H9 (cell line): ENCODE measurements at regions not wholly inside any gene's neighbourhood (a gene's known extent, or its start where the extent isn't known, plus 50 kb on each side); places are given as distances from the start of the nearest gene placed in this dataset.

Source experiments
- DNase-seq: peaks from one replicate; pipeline ENCODE4 v3.0.0-alpha.2; 2017
- H2AFZ ChIP-seq: one replicate; pipeline ENCODE4 v1.6.1; 2013; ENCODE audit warnings: mild to moderate bottlenecking, low read length, control low read depth, moderate library complexity
- H2AK5ac ChIP-seq: 2 replicates; pipeline ENCODE4 v1.6.1; 2013; ENCODE audit warnings: low read length, control low read depth, mixed read lengths; ENCODE audit not compliant: insufficient read length
- H2BK120ac ChIP-seq: one replicate; pipeline ENCODE4 v1.6.1; 2013; ENCODE audit warnings: low read depth, mild to moderate bottlenecking, low read length, control low read depth, inconsistent platforms; ENCODE audit not compliant: poor library complexity, severe bottlenecking
- H2BK12ac ChIP-seq: 2 replicates; pipeline ENCODE4 v1.6.1; 2013; ENCODE audit warnings: low read length, control low read depth, mixed read lengths, low read depth; ENCODE audit not compliant: insufficient read length
- H2BK15ac ChIP-seq: 2 replicates; pipeline ENCODE4 v1.6.1; 2013; ENCODE audit warnings: low read depth, low read length, control low read depth
- H2BK20ac ChIP-seq: one replicate; pipeline ENCODE4 v1.6.1; 2013; ENCODE audit warnings: low read depth, mild to moderate bottlenecking, low read length, control low read depth, inconsistent platforms; ENCODE audit not compliant: poor library complexity, severe bottlenecking
- H2BK5ac ChIP-seq: 2 replicates; pipeline ENCODE4 v1.6.1; 2013; ENCODE audit warnings: low read length, control low read depth, mixed read lengths; ENCODE audit not compliant: insufficient read length
- H3K14ac ChIP-seq: 2 replicates; pipeline ENCODE4 v1.6.1; 2013; ENCODE audit warnings: low read length, control low read depth; ENCODE audit not compliant: insufficient read depth
- H3K18ac ChIP-seq: 2 replicates; pipeline ENCODE4 v1.6.1; 2013; ENCODE audit warnings: low read depth, mild to moderate bottlenecking, mixed read lengths, low read length, control low read depth; ENCODE audit not compliant: insufficient read length
- H3K23ac ChIP-seq: 2 replicates; pipeline ENCODE4 v1.6.1; 2013; ENCODE audit warnings: low read length, control low read depth, mixed read lengths, low read depth; ENCODE audit not compliant: insufficient read length
- H3K23me2 ChIP-seq: 2 replicates; pipeline ENCODE4 v1.6.1; 2013; ENCODE audit warnings: low read depth, mild to moderate bottlenecking, mixed read lengths, low read length, control low read depth; ENCODE audit not compliant: insufficient read length, poor library complexity, severe bottlenecking
- H3K27ac ChIP-seq: 2 replicates; pipeline ENCODE4 v1.5.1; 2013; ENCODE audit warnings: low read length, control low read depth, mixed read lengths, low read depth; ENCODE audit not compliant: insufficient read length
- H3K27me3 ChIP-seq: 2 replicates; pipeline ENCODE4 v1.6.1; 2013; ENCODE audit warnings: low read length, control low read depth, inconsistent platforms; ENCODE audit not compliant: insufficient read depth
- H3K4ac ChIP-seq: 2 replicates; pipeline ENCODE4 v1.6.1; 2013; ENCODE audit warnings: low read depth, mild to moderate bottlenecking, control low read depth, inconsistent platforms, low read length, moderate library complexity
- H3K4me1 ChIP-seq: 2 replicates; pipeline ENCODE4 v1.6.1; 2013; ENCODE audit warnings: low read length, control low read depth, inconsistent platforms; ENCODE audit not compliant: insufficient read depth
- H3K4me2 ChIP-seq: 2 replicates; pipeline ENCODE4 v1.6.1; 2013; ENCODE audit warnings: low read length, control low read depth, mixed read lengths; ENCODE audit not compliant: insufficient read length, insufficient read depth
- H3K56ac ChIP-seq: 2 replicates; pipeline ENCODE4 v1.6.1; 2013; ENCODE audit warnings: low read depth, mild to moderate bottlenecking, mixed read lengths, low read length, control low read depth; ENCODE audit not compliant: insufficient read length
- H3K79me1 ChIP-seq: 2 replicates; pipeline ENCODE4 v1.6.1; 2013; ENCODE audit warnings: low read depth, mild to moderate bottlenecking, moderate library complexity, low read length, control low read depth, inconsistent platforms; ENCODE audit not compliant: insufficient read depth, poor library complexity, severe bottlenecking
- H3K79me2 ChIP-seq: 2 replicates; pipeline ENCODE4 v1.6.1; 2013; ENCODE audit warnings: low read length, control low read depth, inconsistent platforms; ENCODE audit not compliant: insufficient read depth
- H3K9ac ChIP-seq: 2 replicates; pipeline ENCODE4 v1.6.1; 2013; ENCODE audit warnings: low read length, control low read depth, mixed read lengths; ENCODE audit not compliant: insufficient read length; ENCODE audit errors: extremely low read depth
- H3K9me3 ChIP-seq: one replicate; pipeline ENCODE4 v1.6.1; 2013; ENCODE audit warnings: low read depth, low read length, inconsistent platforms; ENCODE audit not compliant: control insufficient read depth
- H3T11ph ChIP-seq: one replicate; pipeline ENCODE4 v1.6.1; 2013; ENCODE audit warnings: mild to moderate bottlenecking, low read length, control low read depth, inconsistent platforms
- H4K20me1 ChIP-seq: one replicate; pipeline ENCODE4 v1.6.1; 2013; ENCODE audit not compliant: control insufficient read depth, insufficient read length, insufficient read depth
- H4K5ac ChIP-seq: 2 replicates; pipeline ENCODE4 v1.6.1; 2013; ENCODE audit warnings: low read depth, mild to moderate bottlenecking, mixed read lengths, low read length, control low read depth; ENCODE audit not compliant: insufficient read length
- H4K8ac ChIP-seq: replicated peaks from 2 replicates; pipeline ENCODE4 v1.6.1; 2013; ENCODE audit warnings: low read length, control low read depth, mixed read lengths, low read depth; ENCODE audit not compliant: insufficient read length
- H4K91ac ChIP-seq: 2 replicates; pipeline ENCODE4 v1.6.1; 2013; ENCODE audit warnings: low read depth, mild to moderate bottlenecking, moderate library complexity, mixed read lengths, low read length, control low read depth; ENCODE audit not compliant: insufficient read length
- H3K27ac Mint-ChIP-seq, 3 experiments: 2 replicates in 2 of 3; 3 replicates in 1 of 3; pipeline ENCODE4 v1.8.0; 2020 to 2021; ENCODE audit warnings: mixed read lengths in 3 of 3, mild to moderate bottlenecking in 1 of 3, moderate library complexity in 1 of 3
- H3K27me3 Mint-ChIP-seq: 2 replicates; pipeline ENCODE4 v1.8.0; 2021; ENCODE audit warnings: low read depth, mild to moderate bottlenecking, moderate library complexity, mixed read lengths
- H3K36me3 Mint-ChIP-seq, 3 experiments: 2 replicates in 2 of 3; 3 replicates in 1 of 3; pipeline ENCODE4 v1.8.0; 2020 to 2021; ENCODE audit warnings: low read depth in 3 of 3, mixed read lengths in 3 of 3; ENCODE audit not compliant: insufficient read depth in 1 of 3
- H3K4me1 Mint-ChIP-seq, 2 experiments: 2 replicates each; pipeline ENCODE4 v1.8.0; 2020; ENCODE audit warnings: mixed read lengths in 2 of 2
- H3K4me3 Mint-ChIP-seq, 2 experiments: 2 replicates in 1 of 2; 3 replicates in 1 of 2; pipeline ENCODE4 v1.8.0; 2020 to 2021; ENCODE audit warnings: mild to moderate bottlenecking in 2 of 2, mixed read lengths in 2 of 2, moderate library complexity in 1 of 2
- H3K9me3 Mint-ChIP-seq, 2 experiments: 2 replicates in 1 of 2; 3 replicates in 1 of 2; pipeline ENCODE4 v1.8.0; 2020; ENCODE audit warnings: mild to moderate bottlenecking in 2 of 2, mixed read lengths in 2 of 2, moderate library complexity in 1 of 2
- WGBS: extraction: QIAGEN DNeasy Blood & Tissue Kit; methylation state at CpG from one replicate; pipeline ENCODE4 v1.1.7; 2013; ENCODE audit warnings: missing lambda C conversion rate, low lambda C conversion rate, mixed read lengths; ENCODE audit not compliant: insufficient read length; ENCODE audit errors: extremely low coverage; 5-methylcytosine and 5-hydroxymethylcytosine counted together
- TF ChIP-seq, protein P1 (sequence below): fragments of 200-600 bp; sonication (generic); conservative IDR thresholded peaks from 3 replicates; pipeline ENCODE4 v1.8.0; 2021; ENCODE audit warnings: antibody characterized with exemption, mild to moderate bottlenecking

DNA sequence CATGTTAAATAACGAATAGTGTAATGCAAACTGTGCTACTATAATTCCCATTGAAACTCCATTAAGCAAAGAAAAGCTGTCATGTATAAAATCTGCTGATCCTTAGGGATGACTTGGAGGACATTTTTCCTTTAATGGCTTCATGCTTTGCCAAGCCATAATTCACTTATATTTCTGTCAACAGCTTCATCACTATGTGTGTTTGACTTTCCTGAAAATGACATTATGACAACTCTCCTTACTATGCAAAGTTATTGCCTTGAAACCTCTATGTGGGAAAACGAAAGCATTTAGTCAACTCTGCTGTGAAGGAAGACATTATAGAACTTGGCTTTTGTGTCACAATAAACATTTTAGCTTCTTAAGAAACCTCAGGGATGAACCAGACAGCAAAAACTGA lies 210.5 kb downstream of the GRXCR1 start:
- Histone ChIP-seq H3K4me2 (no peak overlapping the region), H3K27ac (no peak overlapping the region), H3K79me1 (no peaks in the 10 kb centered on the region), H3K23me2 (no peaks in the 10 kb centered on the region), H3K9me3 (no peaks in the 10 kb centered on the region), H3K14ac (no peak overlapping the region), H2BK20ac (no peak overlapping the region), H2BK15ac (no peak overlapping the region), H3K56ac (no peak overlapping the region), H3K27me3 (no peaks in the 10 kb centered on the region), H3K4me1 (no peaks in the 10 kb centered on the region), H3T11ph (no peak overlapping the region), H3K18ac (no peak overlapping the region), H4K5ac (no peak overlapping the region), H4K91ac (no peak overlapping the region), H3K79me2 (no peaks in the 10 kb centered on the region), H2BK12ac (no peak overlapping the region), H2BK5ac (no peak overlapping the region), H3K4ac (no peak overlapping the region), H2BK120ac (no peak overlapping the region), H4K20me1 (no peaks in the 10 kb centered on the region), H2AFZ (no peak overlapping the region), H4K8ac (no peak overlapping the region), H3K9ac (no peak overlapping the region), H2AK5ac (no peak overlapping the region), H3K23ac (no peak overlapping the region)
- no peak overlapping the region for H3K4me3 Mint-ChIP-seq
- no CpG with 5 or more reads among the region's 2 CpGs for WGBS
- no peak for DNase-seq
- H3K9me3 Mint-ChIP-seq: peaks cover 0 to 2% of the 10 kb centered on the region in 2 experiments; a peak in 1 of 5 replicates
- H3K27ac Mint-ChIP-seq: no peak overlapping the region
- TF ChIP-seq, protein P1, sequence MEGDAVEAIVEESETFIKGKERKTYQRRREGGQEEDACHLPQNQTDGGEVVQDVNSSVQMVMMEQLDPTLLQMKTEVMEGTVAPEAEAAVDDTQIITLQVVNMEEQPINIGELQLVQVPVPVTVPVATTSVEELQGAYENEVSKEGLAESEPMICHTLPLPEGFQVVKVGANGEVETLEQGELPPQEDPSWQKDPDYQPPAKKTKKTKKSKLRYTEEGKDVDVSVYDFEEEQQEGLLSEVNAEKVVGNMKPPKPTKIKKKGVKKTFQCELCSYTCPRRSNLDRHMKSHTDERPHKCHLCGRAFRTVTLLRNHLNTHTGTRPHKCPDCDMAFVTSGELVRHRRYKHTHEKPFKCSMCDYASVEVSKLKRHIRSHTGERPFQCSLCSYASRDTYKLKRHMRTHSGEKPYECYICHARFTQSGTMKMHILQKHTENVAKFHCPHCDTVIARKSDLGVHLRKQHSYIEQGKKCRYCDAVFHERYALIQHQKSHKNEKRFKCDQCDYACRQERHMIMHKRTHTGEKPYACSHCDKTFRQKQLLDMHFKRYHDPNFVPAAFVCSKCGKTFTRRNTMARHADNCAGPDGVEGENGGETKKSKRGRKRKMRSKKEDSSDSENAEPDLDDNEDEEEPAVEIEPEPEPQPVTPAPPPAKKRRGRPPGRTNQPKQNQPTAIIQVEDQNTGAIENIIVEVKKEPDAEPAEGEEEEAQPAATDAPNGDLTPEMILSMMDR: no peak
- no peaks in the 10 kb centered on the region for H3K36me3 Mint-ChIP-seq
- peaks cover 0 to 7% of the 10 kb centered on the region in 2 experiments; a peak in 2 of 4 replicates for H3K4me1 Mint-ChIP-seq
- H3K27me3 Mint-ChIP-seq: no peaks in the 10 kb centered on the region
